Panc1 (cell line): ENCODE measurements at regions not wholly inside any gene's neighbourhood (a gene's known extent, or its start where the extent isn't known, plus 50 kb on each side); places are given as distances from the start of the nearest gene placed in this dataset.

Experiments used
- ATAC-seq: fragments of 200-7000 bp; cut with Tn5 transposase; 2 replicates; pipeline ENCODE4 v1.9.1; 2020; ENCODE audit warnings: mild to moderate bottlenecking, moderate library complexity
- BruUV-seq: library from RNA; stranded (reverse); fragments of 400-500 nt; replicated peaks from 2 replicates; lab custom pipeline; 2021; lab: Mats Ljungman, UMichigan
- CTCF ChIA-PET: fragments of 300-600 bp; sonication (Branson Sonifier 250); formaldehyde crosslinking; loops from one replicate; lab custom pipeline; 2022; ENCODE audit warnings: antibody characterized with exemption; lab: Charles Lee
- POLR2A ChIA-PET: fragments of 300-600 bp; sonication (Branson Sonifier 250); formaldehyde crosslinking; loops from one replicate; lab custom pipeline; 2022; ENCODE audit warnings: antibody characterized with exemption; lab: Charles Lee
- DNase-seq: peaks from one replicate; pipeline ENCODE4 v3.0.0-alpha.2; 2010; ENCODE audit warnings: low read depth, low spot score
- H3K27ac ChIP-seq: 2 replicates; pipeline ENCODE4 v1.5.1; 2011; ENCODE audit warnings: mild to moderate bottlenecking, low read length, inconsistent platforms
- H3K27me3 ChIP-seq: fragments of 200-500 bp; sonication (Bioruptor generic); 2 replicates; pipeline ENCODE4 v1.6.0; 2014; ENCODE audit warnings: low read length, inconsistent platforms; ENCODE audit not compliant: control insufficient read depth, insufficient read depth
- H3K36me3 ChIP-seq: fragments of 200-500 bp; sonication (Bioruptor generic); 2 replicates; pipeline ENCODE4 v1.5.1; 2014; ENCODE audit warnings: inconsistent platforms, mild to moderate bottlenecking, low read length, moderate library complexity; ENCODE audit not compliant: control insufficient read depth, insufficient read depth
- H3K4me1 ChIP-seq: 2 replicates; pipeline ENCODE4 v1.5.1; 2011; ENCODE audit warnings: inconsistent platforms, mild to moderate bottlenecking, low read length, moderate library complexity; ENCODE audit not compliant: control insufficient read depth, insufficient read depth
- H3K4me3 ChIP-seq, 2 experiments: 2 replicates each; pipeline ENCODE4 v1.5.1; 2011 to 2012; ENCODE audit warnings: low read depth in 2 of 2, low read length in 2 of 2, mild to moderate bottlenecking in 2 of 2, inconsistent platforms in 1 of 2, moderate library complexity in 1 of 2
- H3K9me3 ChIP-seq: fragments of 200-500 bp; sonication (Bioruptor generic); 2 replicates; pipeline ENCODE4 v1.5.1; 2014; ENCODE audit warnings: low read depth, mild to moderate bottlenecking, inconsistent platforms, low read length, moderate library complexity; ENCODE audit not compliant: control insufficient read depth, insufficient read depth
- CTCF ChIP-seq: fragments of 450-650 bp; IDR thresholded peaks from 2 replicates; pipeline ENCODE4 v1.5.1; 2017; ENCODE audit warnings: mild to moderate bottlenecking
- POLR2AphosphoS5 ChIP-seq: IDR thresholded peaks from 2 replicates; pipeline ENCODE4 v1.6.1; 2012; ENCODE audit warnings: mild to moderate bottlenecking, low read depth, low read length, moderate library complexity
- REST ChIP-seq, 2 experiments: IDR thresholded peaks; 2 replicates each; pipeline ENCODE4 v1.6.1; 2011 to 2012; ENCODE audit warnings: low read depth in 2 of 2, control low read depth in 1 of 2, low read length in 1 of 2, mild to moderate bottlenecking in 1 of 2, moderate library complexity in 1 of 2; ENCODE audit not compliant: insufficient read depth in 1 of 2
- SIN3A ChIP-seq: IDR thresholded peaks from 2 replicates; pipeline ENCODE4 v1.6.1; 2012; ENCODE audit warnings: low read depth, mild to moderate bottlenecking, low read length, moderate library complexity, borderline replicate concordance; ENCODE audit not compliant: insufficient read depth
- TCF7L2 ChIP-seq: IDR thresholded peaks from 2 replicates; pipeline ENCODE4 v1.6.1; 2011; ENCODE audit warnings: mild to moderate bottlenecking, low read depth, low read length, inconsistent platforms
- in situ Hi-C: cut with HindIII; loops from 2 replicates; pipeline ENCODE4 v1.10.0; 2016; ENCODE audit warnings: low sequenced_read_pairs, low pct_unique_long_range_greater_than_20kb
- intact Hi-C: fragments of 100-400 bp; cut with micrococcal nuclease; formaldehyde crosslinking; loops from one replicate; pipeline ENCODE4 v1.10.0; 2022; ENCODE audit not compliant: unreplicated experiment

DNA sequence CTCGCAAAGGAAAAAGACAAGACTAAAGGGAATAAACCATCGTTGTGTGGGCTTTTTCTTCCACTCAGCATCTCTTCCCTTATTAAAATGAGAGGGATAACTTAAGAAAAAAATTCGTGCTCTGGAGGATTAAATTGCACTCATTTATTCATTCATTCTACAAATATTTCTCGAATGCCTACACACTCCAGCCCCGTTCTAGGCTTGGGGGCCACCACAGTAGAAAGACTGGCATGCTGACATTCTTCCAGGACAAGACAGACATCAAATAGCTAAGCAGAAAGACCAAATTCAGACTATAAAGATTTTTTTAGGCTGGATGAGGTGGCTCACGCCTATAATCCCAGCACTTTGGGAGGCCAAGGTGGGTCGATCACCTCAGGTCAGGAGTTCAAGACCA is 65.3 kb upstream of the IL12A start:
- H3K36me3 ChIP-seq = no peaks in the 10 kb centered on the region
- no peaks in the 10 kb centered on the region for H3K4me1 ChIP-seq
- no peaks in the 10 kb centered on the region; the same call in 1 of the 2 replicates for H3K9me3 ChIP-seq
- DNase-seq (no peak), ATAC-seq (no peak)
- no peak overlapping the region for H3K4me3 ChIP-seq
- no peak overlapping the region for H3K27ac ChIP-seq
- no peak for TF ChIP-seq TCF7L2
- no peak for TF ChIP-seq CTCF
- no peak for TF ChIP-seq SIN3A
- TF ChIP-seq REST (IDR thresholded peaks at IDR 0.05; ENCODE audit: insufficient read depth in 1 of 2, low read depth in 2 of 2, low read length in 1 of 2) = no peak
- no peak for TF ChIP-seq POLR2AphosphoS5
- ChIA-PET POLR2A (no interaction called here), CTCF (no interaction called here)
- H3K27me3 ChIP-seq = no peaks in the 10 kb centered on the region
- BruUV-seq = no TSS peak
- in situ Hi-C loops = no loop called here
- intact Hi-C loops = no loop called here

GRCh38 chr3:159923956-159924355 is 64.7 kb upstream of the IL12A start:
- TF ChIP-seq REST (IDR thresholded peaks at IDR 0.05; ENCODE audit: insufficient read depth in 1 of 2, low read depth in 2 of 2, low read length in 1 of 2) (no peak), POLR2AphosphoS5 (no peak), TCF7L2 (no peak), SIN3A (no peak), CTCF (no peak)
- no TSS peak for BruUV-seq
- in situ Hi-C loops = no loop called here
- Histone ChIP-seq H3K27ac (no peak overlapping the region), H3K27me3 (no peaks in the 10 kb centered on the region), H3K9me3 (no peaks in the 10 kb centered on the region), H3K4me3 (no peak overlapping the region), H3K36me3 (no peaks in the 10 kb centered on the region), H3K4me1 (no peaks in the 10 kb centered on the region)
- DNase-seq (no peak), ATAC-seq (no peak)
- intact Hi-C loops = no loop called here
- ChIA-PET POLR2A (no interaction called here), CTCF (no interaction called here)
